HTR-8/SVneo (cell line): ENCODE measurements at regions not wholly inside any gene's neighbourhood (a gene's known extent, or its start where the extent isn't known, plus 50 kb on each side); places are given as distances from the start of the nearest gene placed in this dataset.
"Not testable (repeated sequence)": the region's sequence is repeated elsewhere in the genome, so short reads cannot be mapped to it uniquely, and the experiment has no call there.

Experiments
- DNase-seq: peaks from one replicate; pipeline ENCODE4 v3.0.0; 2011; ENCODE audit warnings: low spot score, mixed read lengths; ENCODE audit not compliant: insufficient read length
- FAIRE-seq: peaks from 2 replicates; lab custom pipeline; 2011; peaks lifted over from hg19 to GRCh38; lab: Jason Lieb, UNC

DNA sequence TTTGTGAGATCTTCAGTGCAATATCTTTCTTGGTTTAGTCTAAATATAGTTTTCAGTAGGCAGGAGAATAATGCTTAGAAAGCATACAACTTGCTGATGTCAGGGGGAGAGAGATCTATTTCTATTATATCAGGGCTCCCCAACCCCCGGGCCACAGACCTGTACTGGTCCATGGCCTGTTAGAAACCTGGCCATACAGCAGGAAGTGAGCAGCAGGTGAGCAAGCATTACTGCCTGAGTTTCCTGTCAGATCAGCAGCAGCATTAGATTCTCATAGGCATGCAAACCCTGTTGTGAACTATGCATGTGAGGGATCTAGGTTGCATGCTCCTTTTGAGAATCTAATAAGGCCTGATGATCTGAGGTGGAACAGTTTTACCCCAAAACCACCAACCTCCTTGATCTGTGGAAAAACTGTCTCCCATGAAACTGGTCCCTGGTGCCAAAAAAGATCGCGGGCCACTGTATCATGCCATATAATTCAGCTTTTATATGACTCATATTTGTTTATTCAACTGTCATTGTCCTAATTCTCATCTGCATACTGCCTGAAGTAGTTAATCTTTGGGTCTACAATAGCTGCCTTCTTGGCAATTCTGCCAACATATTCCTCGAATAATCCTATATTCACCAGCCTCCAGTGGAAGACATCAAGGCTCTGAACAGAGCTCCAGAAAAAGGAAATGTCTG is 163.6 kb upstream of the DYRK2 start:
- FAIRE-seq (no peak), DNase-seq (no peak)

DNA sequence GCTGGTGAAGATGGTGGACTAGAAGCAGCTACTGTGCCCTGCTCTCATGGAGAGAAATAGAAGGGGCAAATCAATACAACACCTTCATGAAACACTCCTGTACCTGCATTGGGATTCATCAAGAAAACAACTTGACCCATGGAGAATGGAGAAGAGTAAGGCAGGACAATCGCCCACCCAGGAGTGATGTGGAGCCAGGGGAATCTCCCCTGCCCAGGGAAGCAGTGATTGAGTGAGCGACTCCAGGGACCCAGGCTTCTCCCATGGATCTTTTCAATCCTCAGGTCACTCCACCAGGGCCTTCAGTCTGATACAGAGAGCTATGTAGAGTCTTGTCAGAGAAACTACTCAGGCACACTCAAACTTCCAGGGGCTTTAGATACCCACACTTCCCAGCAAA is 161.9 kb upstream of the DYRK2 start:
- FAIRE-seq (no peak), DNase-seq (no peak)

DNA sequence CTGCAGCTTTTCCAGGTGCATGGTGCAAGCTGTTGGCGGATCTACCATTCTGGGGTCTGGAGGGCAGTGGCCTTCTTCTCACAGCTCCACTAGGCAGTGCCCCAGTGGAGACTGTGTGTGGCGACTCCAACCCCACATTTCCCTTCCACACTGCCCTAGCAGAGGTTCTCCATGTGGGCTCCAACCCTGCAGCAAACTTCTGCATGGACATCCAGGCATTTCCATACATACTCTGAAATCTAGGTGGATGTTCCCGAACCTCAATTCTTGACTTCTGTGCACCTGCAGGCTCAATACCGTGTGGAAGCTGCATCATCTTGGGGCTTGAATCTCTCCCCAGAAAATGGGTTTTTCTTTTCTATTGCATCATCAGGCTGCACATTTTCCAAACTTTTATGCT is 160.2 kb upstream of the DYRK2 start:
- not testable (repeated sequence) for FAIRE-seq, DNase-seq

DNA sequence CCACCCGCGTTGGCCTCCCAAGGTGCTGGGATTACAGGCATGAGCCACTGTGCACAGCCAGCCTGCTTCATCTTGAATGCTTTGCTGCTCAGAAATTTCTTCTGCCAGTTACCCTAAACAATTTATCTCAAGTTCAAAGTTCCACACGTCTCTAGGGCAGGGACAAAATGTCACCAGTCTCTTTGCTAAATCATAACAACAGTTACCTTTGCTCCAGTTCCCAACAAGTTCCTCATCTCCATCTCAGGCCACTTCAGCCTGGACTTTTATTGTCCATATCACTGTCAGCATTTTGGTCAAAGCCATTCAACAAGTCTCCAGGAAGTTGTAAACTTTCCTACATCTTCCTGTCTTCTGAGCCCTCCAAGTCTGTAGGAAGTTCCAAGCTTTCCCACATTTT is 159.5 kb upstream of the DYRK2 start:
- FAIRE-seq (no peak), DNase-seq (no peak)

DNA sequence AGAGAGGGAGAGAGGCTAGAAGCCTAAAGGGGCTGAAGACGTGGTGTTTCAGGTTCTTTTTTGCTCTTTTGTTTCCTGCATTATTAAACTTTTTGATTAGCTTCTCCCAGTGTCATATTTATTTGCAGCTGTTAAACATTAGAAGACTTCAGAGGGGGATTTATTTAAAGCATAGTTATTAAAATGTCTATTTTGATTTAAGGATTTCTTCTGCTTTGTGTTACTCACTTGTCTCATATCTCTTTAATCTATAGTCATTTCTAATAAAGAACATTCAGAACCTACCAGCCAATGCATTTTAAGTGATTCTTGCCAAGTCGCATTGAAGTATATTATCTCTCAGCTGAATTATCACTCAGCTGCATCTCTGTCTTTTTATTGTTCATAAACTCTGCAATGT is 152.0 kb upstream of the DYRK2 start:
- DNase-seq, result no peak
- no peak for FAIRE-seq

DNA sequence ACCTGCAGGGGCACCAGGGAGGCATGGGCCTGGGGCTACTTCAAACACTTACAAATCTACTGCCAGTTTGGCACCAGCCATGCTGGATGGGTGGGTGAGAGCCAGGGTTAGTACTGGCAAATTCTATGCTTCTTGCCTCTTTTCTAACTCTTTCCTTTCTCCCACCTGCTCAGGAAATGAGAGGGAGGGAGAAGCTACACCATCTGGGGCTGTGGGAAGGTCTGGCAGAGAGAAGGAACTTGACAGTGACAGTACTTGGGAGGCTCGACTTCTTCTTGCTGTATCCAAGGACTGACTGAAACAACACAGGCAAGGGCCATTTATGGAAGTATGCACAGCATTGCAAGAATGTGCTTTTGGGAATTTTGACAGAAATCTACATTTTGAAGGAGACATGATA is 149.6 kb upstream of the DYRK2 start:
- FAIRE-seq (no peak), DNase-seq (no peak)

DNA sequence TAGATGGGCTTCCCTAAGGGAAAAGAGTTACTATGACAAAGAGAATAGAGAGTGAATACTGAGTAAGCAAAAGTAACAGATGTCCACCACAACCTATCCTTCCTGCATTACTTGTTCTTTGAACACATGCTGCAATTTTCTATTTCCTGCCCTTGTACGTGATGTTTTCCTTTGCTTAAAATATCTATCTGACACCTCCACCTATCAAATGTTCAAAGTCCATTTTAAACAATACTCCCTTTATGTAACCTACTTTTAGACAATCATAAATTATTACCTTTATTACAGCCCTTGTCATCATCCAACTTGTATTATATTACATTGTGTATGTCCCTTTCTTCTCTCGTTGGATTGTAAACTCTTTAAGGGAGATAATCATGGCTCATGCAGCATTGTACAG is 147.2 kb upstream of the DYRK2 start:
- no peak for FAIRE-seq
- DNase-seq, result no peak

DNA sequence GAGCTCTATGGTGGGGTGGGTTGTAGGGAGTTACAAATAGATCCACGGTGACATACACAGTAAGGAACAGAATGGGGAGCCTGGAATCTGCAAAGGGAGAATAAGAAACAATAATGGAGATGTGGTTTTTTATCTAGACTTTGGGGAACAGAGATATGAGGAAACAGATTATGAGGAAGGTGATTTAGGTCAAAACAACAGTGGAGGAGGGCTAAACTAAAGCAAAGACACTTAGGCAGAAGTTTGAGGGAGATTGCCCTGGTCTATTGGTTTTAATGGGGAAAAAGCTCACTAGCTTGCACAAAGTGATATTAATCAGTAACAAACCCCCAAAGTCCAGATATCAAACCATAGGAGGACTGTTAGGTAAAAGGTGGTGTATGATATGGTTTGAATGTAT is 144.5 kb upstream of the DYRK2 start:
- no peak for FAIRE-seq
- DNase-seq, result no peak

DNA sequence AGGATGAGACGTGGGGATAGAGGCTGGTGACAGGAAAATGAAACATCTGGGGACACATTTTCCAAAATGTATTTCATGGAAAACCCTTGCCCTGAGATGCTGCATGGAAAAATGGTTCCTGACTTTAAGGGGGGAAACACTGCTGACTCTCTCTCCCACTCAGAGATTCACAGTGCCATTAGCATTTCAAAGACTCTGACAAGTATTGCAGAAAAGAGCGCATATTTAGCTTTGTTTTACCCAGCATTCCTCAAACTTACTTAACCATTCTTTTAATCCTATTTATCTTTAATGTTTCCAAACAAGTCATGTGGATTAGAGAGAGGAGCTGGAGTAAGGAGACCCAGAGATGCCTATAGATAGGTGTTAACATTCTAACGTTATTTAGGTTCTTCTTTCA is 141.8 kb upstream of the DYRK2 start:
- FAIRE-seq (no peak), DNase-seq (no peak)

DNA sequence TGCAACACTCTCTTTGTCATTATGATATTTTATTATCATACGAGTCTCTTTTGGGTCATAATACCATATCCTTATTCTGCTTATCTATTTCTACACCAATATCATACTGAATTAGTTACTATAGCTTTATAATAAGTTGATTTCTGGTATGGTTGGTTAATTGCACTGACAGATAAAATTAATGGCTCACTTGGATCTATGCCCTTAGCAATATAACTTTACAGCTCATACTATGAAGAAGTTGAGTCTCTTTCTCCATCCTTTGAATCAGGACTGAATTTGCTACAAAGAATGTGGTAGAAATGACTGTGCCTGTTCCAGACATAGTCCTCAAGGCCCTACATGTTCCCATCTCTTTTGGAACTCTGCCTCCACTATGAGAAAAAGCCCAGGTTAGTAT is 139.7 kb upstream of the DYRK2 start:
- FAIRE-seq (no peak), DNase-seq (no peak)

DNA sequence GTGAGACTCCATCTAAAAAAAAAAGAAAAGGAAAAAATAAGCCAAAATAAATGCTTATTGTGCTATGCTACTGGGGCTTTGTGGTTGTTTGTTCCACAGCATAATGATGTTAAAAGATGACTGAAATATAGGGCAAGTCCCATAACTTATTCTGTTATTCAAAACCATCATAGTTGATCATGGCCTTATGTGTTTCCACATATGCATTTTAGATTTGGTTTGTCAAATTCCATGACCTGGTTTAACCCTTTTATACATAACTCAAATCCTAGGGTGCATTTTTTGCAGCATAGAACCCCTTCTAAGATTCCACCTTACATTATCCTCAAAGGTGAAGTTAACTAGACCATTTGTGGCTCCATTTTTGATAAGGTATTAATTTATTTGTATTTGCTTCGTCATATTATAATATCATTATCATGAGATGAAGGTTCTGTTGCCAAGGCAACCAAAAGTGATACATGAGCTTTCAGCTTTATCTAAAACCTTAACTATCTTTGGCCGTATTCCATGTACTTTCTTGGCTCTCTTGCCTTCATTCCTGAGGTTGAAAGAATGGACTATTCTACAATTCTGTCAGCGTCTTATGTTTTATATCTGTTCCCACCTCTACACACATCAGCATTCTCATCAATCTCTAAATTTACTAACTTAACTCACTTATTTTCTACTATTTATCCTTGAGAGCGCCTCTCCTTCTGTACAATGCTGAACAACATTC is 138.7 kb upstream of the DYRK2 start:
- no peak for FAIRE-seq
- DNase-seq, result no peak

DNA sequence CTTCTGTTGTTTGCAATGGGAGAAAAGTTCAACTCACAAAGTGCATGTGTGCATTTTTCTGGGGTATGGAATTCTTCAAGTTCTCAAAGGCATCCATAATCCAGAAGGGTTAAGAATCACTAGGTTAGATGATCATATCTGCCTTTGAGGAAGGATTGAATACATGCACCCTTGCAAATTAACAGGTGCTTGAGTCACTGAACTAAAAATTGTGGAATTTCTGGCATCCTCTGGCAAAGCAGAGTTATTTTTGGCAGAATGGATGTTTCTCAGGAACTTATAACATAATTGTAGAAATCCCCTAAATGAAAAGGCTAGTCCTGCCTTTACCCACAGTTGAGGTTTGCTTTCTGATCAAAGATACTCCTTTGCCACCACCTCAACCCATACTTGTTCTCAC is 136.5 kb upstream of the DYRK2 start:
- DNase-seq (no peak), FAIRE-seq (no peak)

DNA sequence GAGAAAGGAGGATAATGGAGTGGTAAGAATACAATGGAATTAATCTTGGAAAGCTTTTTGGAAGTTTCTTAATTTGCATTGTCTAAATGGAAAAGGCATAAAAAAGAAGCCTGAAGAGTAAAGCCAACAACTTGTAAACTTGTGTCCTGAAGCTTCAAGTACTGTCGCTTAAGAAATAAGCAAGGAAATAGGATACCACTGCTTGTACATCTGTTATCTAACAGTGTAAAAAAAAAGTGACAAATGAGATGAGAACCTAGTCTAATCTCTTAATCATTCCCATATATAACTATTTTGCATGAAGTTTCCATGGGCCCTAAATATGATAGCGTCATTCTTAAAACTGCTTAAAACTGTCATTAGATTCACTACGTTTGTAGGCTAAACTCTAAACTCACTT is 134.0 kb upstream of the DYRK2 start:
- FAIRE-seq, result no peak
- no peak for DNase-seq

DNA sequence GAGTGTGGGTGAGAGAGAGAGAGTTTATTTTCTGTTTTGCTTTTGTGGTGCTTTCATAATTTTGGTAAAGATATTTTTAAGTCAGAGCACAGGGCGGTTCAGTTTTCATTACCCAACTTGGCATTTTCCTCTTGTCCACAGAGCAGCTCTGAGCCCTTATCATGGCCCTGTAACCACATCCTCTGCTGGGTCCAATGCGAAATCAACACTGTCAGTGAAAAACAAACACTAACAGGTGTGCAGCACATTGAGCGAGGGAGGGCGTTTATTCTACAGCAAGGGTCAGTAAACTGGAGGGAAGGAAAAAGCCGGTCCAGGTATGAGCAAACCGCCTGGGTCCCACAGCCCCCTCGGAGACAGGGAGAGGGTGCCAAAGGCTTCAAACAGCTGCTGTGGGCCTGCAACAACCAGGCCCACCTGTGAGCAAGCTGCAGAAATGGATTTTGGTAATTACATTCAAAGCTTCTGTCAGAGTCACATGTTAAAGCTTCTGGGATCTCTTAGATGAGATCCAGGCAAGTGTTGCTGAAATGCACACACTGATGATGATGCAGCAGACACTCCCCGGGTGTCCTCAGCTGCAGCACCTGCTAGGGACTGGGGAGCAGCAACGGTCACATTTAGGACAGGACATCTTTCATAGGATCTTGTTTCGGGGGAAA is 132.7 kb upstream of the DYRK2 start:
- DNase-seq, result no peak
- no peak for FAIRE-seq

DNA sequence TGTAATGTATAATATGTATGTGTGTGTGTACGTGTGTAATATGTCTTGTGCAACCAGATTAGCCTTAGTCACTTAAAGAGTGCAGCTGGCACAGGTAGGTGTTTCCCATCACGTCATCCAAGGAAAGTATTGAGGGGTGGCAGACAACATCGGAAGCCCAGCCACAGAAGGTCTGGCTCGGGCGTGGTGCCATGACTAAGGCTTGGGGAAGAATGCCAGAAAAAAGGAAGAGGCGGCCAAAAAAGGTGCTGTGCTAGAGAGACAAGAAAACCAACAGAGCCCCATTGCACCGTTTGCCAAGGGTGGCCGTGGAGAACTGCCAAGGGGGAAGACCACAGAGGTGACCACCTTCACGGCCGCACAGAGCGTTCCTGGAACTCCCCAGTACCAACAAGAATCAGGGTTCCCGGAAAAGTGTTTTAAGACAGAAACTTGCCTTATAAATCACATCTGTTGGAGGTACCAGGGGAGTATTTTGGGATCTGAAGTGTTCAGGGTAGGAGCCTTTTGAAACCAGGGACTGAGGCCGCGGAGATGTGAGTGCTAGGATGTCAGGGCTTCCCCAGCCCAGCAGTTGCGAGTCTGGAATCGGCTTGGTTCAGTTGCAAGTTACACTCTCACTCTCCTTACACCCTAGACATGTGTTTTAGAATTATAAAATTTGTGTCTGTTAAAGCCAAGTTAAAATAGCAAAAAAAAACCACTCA is 131.2 kb upstream of the DYRK2 start:
- no peak for DNase-seq

DNA sequence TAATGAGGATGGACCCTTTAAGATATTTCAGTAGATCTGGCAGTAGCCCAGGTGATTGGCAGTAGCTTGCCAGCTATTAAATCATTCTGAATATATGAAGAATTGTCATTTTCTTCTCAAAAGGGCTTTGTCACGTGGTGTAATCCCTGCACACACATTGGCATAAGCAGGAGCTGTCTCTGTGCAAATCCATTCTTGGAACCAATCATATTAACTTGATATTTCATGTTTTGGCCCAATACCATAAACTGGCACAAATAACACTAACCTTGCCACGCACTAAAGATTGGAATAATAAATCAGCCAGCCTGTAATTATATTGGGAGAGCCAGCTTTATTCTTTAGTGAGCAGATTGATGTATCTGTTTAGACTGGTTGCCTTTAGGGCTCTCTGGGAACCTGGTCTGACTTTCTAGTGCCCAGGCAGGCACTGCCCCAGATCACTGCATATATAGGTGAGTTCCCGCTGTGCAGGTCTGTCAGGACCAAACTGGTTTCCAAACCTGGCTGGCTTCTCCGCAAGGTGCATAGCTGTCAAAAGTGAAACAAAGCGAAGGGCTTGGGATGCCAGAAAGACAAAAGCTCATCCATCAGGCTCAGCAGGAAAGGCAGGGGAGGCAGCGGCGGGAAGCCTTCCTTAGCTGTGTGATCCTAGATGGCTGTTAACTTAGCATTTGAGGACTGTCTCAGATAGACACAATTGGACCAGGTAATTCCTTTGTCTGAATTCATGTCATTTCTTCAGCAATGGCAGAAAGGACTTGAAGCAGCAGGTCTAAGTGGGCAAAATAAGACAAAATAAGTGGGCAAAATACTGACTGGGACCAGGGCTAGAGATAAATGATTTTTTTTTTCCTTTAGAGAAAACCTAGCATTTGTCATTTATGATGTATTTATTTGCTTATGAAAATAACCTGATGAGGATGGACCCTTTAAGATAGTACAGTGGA is 128.8 kb upstream of the DYRK2 start:
- DNase-seq, result no peak
- no peak for FAIRE-seq

More for the DNA sequence above, 131.2 kb upstream of the DYRK2 start:
- no peak for FAIRE-seq

DNA sequence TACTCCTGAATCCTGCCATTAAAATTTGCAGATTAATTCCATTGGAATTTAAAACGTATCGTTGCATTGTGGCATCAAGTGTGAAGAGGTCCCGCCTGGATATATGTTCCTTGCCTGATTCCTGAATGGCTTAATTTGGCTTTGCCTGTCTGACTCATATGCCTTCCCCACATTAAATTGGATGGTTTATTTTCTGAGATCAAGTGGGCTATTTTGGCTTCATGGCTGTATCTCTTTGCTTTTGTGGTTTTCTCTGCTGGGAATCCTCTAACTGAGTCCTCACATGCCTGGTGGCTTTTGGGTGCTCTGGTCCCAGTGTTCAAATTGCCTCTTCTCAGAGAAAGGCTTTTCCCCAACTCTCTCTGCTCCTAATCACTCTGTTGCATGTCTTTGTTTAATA is 127.9 kb upstream of the DYRK2 start:
- FAIRE-seq (no peak), DNase-seq (no peak)

DNA sequence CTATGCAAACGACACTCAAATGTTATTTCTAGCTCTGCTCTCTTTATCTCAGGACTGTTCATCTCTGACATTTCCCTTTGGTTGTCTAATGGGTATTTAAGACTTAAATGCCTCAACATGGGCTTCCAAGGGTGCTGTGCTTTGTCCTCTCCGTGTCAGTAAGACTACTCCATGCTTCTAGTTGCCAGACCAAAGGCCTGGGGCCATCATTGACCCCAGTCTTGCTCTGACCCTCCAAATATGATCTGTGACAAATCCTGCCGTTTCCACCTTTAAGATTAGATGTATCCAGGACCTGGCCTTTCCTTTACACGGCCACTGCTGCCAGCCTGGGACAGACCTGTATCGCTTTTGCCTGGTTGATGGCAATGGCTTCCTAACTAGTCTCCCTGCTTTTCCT is 126.3 kb upstream of the DYRK2 start:
- no peak for FAIRE-seq
- DNase-seq, result no peak

DNA sequence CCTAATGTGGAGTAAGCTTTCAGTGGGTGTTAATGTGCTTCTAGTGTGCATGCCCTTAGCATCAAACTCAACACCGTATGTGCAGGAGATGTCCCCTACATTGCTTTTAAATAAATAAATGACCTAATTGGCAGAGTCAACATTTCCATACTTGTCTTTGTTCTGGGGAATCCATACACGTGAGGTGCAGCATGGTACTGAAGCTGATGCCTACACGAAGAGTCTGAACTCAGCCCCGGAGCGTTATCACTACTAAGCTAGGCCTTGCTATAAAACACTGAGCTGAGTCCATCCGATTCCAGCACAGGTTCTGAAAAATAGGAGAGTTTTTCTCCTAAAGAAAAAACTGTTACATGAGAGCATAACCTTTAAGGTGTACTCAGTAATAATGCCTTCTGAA is 125.0 kb upstream of the DYRK2 start:
- FAIRE-seq (no peak), DNase-seq (no peak)
